CD4-positive, alpha-beta T cell treated with Interleukin-12 subunit alpha and Interleukin-12 subunit beta, for 1 hour (primary cell): ENCODE measurements at regions not wholly inside any gene's neighbourhood (a gene's known extent, or its start where the extent isn't known, plus 50 kb on each side); places are given as distances from the start of the nearest gene placed in this dataset.
"Not testable (repeated sequence)": the region's sequence is repeated elsewhere in the genome, so short reads cannot be mapped to it uniquely, and the experiment has no call there.

Source experiments
- DNase-seq: peaks from one replicate; pipeline ENCODE4 v3.0.0-alpha.2; 2020

- DNase-seq, result not testable (repeated sequence)
These were observed 592.3 kb upstream of the AADAT start for GRCh38 chr4:170682087-170682486.

- DNase-seq, result no peak
These were observed 586.0 kb upstream of the AADAT start for GRCh38 chr4:170675568-170676262.

GRCh38 chr4:170674176-170674575 lies 584.4 kb upstream of the AADAT start:
- no peak for DNase-seq

DNA sequence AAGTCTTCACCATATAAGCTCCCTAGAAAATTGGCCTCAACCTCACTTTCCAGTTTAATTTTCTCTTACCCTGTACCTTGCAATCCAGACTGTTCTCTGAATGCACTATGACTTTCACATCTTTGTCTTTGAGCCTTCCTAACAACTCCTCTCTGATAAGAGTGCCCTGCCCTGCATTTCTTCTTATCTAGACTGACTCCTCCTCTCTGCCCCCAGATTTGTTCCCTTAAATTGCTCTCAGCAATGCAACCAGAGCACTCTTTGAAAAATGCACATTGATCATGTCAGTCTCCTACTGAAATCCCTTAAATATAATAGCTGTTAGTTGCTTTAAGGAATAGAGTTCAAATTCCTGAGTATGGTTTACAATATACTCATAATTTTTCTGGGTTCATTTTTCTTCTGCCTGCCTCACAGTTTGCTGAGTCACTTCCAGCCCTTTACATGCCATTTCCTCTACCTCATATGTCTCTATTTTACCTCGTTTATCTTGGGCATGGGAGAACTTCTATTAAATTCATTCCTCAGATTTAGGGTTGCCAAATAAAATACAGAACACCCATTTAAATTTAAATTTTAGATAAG lies 582.7 kb upstream of the AADAT start:
- DNase-seq, result no peak

DNA sequence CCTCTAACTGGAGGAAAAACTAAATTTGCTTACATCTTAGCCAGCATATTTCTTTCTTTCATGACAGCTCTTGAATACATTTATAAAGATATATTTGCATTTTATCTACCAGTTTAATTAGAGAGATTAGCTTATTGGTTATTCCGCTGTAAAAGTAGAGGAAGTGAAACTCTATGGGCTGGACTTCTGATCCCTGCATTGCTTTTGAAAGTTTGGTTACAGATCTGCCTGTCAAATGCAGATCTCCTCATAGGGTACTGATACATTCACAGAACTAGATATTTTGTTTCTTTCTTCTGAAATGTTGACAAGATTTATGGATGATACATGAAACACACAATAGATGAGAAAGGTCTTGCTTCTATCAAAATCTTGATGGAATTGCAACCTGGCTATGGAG lies 581.4 kb upstream of the AADAT start:
- DNase-seq, result no peak

GRCh38 chr4:170667814-170668213 lies 578.1 kb upstream of the AADAT start:
- no peak for DNase-seq

DNA sequence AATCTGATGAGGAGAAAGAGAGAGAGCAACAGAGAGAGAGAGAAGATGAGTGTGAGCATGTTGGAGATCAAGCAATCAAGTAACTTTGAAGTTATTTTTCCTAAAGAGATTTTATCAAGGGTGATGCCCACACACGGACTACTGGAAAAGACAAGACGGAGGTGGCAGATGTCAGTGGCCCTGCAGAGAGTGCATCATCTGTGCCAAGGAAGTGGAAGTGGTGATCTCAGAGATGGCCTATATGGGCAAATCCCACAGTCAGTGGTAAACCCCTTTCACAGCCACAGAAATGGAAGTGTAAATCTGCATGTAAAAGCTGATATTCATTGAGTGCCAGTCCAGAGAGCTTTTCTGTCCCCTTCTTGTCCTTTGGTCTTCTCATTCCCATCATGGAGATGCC lies 577.2 kb upstream of the AADAT start:
- DNase-seq, result no peak

- no peak for DNase-seq
These were observed 572.5 kb upstream of the AADAT start for GRCh38 chr4:170662250-170662649.

DNA sequence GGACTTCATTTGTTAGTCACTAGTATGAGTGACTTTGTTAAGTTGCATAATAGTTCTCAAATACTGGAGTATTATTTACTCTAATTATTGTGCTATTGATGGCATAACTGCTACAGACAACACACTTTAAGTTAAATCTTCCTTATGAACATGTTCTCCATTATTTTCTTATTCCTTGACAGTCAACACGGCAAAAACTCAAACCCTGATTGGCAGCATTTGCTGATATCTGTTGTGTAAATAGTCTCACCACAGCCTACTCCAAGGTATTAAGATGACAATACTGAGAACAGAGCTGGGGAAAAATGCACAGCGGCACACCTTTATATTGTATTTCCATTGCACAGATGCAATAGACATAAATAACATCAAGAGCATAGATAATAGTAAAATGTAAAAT lies 568.0 kb upstream of the AADAT start:
- DNase-seq, result no peak

GRCh38 chr4:170656506-170656905 lies 566.8 kb upstream of the AADAT start:
- DNase-seq, result no peak

DNA sequence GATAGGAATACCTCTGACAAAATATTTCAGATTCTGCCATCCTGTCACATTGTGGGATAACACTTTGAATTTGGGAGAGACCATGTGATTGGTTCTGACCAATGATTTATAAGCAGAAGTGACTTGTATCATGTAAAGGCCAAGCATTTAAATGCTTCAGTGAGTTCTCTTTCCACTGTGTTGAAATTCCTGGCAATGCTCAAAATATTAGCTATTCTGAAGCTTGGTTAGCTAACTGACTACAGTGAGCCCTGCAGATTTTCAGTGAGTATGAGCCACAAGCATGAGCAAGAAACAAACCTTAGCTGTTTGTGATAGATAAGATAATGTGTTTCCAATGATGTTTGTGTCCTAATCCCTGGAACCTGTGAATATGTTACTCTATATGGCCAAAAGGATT lies 562.8 kb upstream of the AADAT start:
- DNase-seq, result no peak

DNA sequence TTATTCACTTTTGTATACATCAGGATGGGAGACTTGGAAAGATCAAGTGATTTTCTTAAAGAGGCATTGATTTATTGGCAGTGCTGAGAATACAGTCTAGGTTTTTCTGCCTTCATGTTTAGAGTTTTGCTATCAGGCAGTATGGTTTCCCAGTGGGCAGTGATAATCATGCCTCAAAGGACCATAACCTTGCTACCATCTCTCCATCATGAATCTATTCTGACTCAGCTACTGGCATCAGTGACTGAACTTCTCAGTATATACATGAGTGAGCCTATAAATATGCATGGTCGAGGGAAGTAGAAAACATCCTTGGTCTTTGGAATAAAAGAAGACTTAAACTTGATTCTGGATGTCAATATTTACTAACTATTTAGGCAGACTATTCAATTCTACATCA lies 562.0 kb upstream of the AADAT start:
- DNase-seq, result no peak

DNA sequence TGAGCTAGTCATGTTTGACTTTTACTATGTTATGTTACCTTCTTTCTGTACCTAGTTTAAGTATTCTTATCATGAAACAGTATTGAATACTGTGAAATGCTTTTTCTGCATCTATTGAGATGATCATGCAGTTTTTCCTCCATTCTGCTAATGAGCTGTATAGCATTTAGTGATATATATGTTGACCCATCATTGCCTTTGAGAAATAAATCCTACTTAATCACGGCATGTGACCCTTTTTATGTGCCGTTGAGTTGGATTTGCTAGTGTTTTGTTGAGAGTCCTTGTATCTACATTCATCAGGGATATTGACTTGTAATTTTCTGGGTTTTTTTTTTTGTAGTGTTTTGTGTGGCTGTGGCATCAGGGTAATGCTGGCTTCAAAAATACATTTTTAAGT lies 537.7 kb upstream of the AADAT start:
- no peak for DNase-seq

DNA sequence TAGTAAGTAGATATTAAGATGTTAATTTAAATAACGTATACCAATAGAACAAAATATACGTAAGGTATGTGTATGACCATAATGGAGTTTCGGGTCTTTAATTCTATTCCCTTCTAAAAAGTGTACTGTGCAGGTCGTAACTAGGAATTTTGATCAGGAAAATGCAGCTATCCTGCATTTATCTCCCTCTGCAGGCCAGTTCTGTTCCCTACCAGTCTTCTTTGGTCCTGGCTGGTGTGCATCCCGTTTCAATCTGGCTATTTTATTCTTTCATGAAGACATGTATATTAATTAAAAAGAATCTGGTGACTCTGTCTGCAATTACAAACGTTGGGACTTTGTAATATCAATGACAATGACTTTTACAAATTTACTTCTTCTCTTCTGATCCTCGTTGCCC lies 534.1 kb upstream of the AADAT start:
- no peak for DNase-seq

DNA sequence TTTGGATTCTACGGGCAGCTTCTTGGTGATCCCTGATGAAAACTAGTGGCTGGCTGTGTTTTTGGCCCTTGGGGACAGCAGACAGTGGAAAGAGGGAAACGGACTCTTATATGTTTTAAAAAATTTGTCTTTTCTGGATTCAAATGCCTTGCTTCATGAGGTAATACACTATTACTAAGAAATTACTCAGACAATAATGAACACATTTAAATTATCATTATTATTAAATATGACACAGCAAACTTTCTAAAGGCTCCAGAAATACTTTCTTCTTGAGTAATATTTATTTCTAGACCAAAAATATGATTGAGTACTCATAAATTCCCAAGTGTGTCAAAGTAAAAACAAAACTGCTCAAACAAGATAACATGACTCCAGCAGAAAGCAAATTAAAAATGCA lies 520.7 kb upstream of the AADAT start:
- DNase-seq, result no peak

DNA sequence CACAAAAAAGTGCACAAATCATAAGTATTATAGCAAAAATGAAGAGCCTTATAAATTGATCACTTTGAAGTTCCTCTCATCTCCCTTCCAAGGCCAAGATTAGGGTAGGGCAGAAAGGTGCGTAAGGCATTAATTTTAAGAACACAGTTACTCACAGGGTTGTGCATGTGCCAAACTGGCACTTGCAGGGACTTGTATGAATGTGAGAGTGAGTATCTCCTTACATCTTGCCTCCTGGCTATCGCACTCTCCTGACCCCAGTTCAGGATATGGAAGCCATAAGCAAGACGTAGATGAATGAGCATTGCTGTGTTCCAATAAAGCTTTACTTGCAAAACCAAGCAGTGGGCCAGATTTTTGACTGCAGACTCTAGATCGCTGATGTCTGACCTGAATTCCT lies 510.1 kb upstream of the AADAT start:
- no peak for DNase-seq

GRCh38 chr4:170591076-170591475 lies 501.3 kb upstream of the AADAT start:
- no peak for DNase-seq

DNA sequence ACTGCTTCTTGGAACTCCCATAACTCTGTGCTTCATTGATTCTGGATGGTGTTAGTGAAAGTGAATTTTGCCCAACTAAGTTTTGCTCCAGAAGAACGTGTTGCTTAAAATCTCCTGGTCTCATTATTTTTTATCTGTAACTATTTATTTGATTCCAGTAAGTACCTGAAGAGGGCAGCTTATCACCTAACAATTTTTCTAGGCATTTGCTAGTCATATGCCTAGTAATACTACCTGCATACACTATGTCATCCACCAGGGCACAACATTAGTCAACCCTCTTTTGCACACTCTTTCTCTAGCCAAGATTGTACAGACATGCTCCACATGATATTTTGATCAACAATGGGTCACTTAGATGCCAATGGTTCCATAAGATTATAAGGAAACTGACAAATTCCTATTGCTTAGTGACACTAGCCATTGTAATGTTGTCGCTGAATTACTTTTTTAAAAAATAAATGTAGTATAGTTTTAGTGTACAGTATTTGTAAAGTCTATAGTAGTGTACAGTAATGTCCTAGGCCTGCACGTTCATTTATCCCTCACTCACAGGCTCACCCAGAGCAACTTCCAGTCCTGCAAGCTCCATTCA lies 499.9 kb upstream of the AADAT start:
- DNase-seq, result no peak

- DNase-seq, result no peak
These were observed 492.2 kb upstream of the AADAT start for GRCh38 chr4:170581969-170582368.

DNA sequence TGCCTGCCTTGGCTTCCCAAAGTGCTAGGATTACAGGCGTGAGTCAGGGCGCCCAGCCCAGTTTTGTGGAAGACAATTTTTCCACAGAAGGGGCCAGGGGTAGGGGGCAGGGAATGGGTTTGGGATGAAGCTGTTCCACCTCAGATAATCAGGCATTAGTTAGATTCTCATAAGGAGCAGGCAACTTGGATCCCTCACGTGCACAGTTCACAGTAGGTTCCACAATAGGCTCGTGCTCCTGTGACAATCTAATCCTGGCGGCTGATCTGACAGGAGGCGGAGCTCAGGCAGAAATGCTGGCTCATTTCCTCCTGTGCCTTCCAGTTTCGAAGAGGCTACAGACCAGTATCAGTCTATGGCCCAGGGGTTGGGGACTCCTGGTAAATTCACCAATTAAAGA lies 491.6 kb upstream of the AADAT start:
- DNase-seq, result no peak

DNA sequence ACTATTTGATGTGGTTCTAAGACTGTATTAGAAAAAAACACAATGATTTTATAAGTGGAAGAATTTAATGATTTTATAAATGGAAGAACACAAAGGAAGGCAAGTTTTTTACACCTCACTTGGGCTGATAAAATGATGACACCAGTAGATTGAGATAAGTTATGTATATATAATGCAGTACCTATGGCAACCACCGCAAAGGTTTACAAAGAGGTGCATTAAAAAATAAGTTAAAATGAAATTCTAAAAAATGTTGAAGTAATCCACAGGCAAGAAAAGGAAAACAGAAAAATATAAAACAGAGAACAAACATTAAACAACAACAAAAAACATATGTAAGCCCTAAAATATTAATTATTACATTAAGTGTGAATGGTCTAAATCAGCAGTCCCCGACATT lies 490.9 kb upstream of the AADAT start:
- no peak for DNase-seq

DNA sequence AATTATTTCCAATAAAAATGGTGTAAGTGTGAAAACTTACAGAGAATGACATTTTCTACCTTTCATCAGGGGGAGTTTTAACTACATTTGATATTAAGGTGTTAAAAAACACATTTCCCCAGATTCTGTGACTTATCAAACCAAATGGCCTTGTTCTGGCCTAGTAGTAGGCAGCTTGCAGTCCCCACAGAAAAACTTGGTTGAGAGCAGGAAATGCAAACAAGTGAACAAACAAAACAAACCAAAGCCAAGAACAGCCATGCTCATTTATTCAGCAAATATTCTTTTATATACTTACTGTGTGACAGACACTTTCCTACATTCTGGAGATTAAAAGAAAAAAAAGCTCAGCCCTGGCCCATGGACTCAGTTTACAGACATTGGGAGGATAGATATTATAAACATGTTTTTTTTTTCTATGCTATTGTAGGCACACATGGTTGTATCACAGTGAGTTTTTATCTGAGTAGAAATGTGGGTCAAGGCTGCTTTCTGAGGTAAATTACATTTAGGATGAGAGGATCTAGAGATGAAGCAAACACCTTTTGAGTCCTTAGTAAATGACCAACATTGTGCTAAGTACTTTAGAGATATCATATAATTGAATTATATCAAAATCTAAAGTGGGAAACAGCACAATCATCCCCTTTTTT lies 449.2 kb upstream of the AADAT start:
- no peak for DNase-seq

- no peak for DNase-seq
These were observed 440.3 kb upstream of the AADAT start for GRCh38 chr4:170529748-170530722.
